OCI-LY1 (cell line): ENCODE measurements at regions not wholly inside any gene's neighbourhood (a gene's known extent, or its start where the extent isn't known, plus 50 kb on each side); places are given as distances from the start of the nearest gene placed in this dataset.

Source experiments
- CTCF ChIP-seq: fragments of 200-600 bp; sonication (generic), shearing (Covaris generic); IDR thresholded peaks from 2 replicates; pipeline ENCODE4 v1.5.1; 2017; ENCODE audit warnings: mild to moderate bottlenecking, antibody characterized with exemption, low read length, moderate library complexity, mixed read lengths
- EZH2 ChIP-seq: fragments of 200-600 bp; sonication (generic), shearing (Covaris generic); IDR thresholded peaks from 2 replicates; pipeline ENCODE4 v1.8.0; 2017; ENCODE audit warnings: borderline replicate concordance, mixed run types, mild to moderate bottlenecking, antibody characterized with exemption, low read length, moderate library complexity, mixed read lengths

GRCh38 chr6:1176567-1176966 is 135.3 kb upstream of the FOXQ1 start:
- no peak for TF ChIP-seq EZH2
- TF ChIP-seq CTCF = no peak
